Keratinocyte (primary cell): ENCODE measurements at regions not wholly inside any gene's neighbourhood (a gene's known extent, or its start where the extent isn't known, plus 50 kb on each side); places are given as distances from the start of the nearest gene placed in this dataset.

Experiments
- DNase-seq: peaks from one replicate; pipeline ENCODE4 v3.0.0-alpha.2; 2011; ENCODE audit warnings: low read depth, missing footprints, low spot score
- FAIRE-seq: peaks from 2 replicates; lab custom pipeline; 2011; peaks lifted over from hg19 to GRCh38; lab: Jason Lieb, UNC
- H2AFZ ChIP-seq: 2 replicates; pipeline ENCODE4 v1.6.0; 2012; ENCODE audit warnings: low read length, control low read depth, inconsistent platforms; ENCODE audit not compliant: control insufficient read depth
- H3K27ac ChIP-seq: 2 replicates; pipeline ENCODE4 v1.5.1; 2011; ENCODE audit warnings: low read length; ENCODE audit not compliant: control insufficient read depth, insufficient read depth
- H3K27me3 ChIP-seq: 3 replicates; pipeline ENCODE4 v1.6.0; 2011; ENCODE audit warnings: low read length; ENCODE audit not compliant: control insufficient read depth, insufficient read depth; ENCODE audit errors: extremely low read depth
- H3K36me3 ChIP-seq, 2 experiments: 2 replicates in 1 of 2; 3 replicates in 1 of 2; pipeline ENCODE4 v1.5.1; 2011; ENCODE audit warnings: low read length in 2 of 2, mild to moderate bottlenecking in 1 of 2; ENCODE audit not compliant: control insufficient read depth in 2 of 2, insufficient read depth in 2 of 2; ENCODE audit errors: extremely low read depth in 1 of 2
- H3K4me1 ChIP-seq: 3 replicates; pipeline ENCODE4 v1.5.1; 2011; ENCODE audit warnings: low read length; ENCODE audit not compliant: control insufficient read depth, insufficient read depth; ENCODE audit errors: extremely low read depth
- H3K4me2 ChIP-seq: 3 replicates; pipeline ENCODE4 v1.6.0; 2011; ENCODE audit warnings: low read depth, low read length; ENCODE audit not compliant: control insufficient read depth, insufficient read depth; ENCODE audit errors: extremely low read depth
- H3K4me3 ChIP-seq, 3 experiments: fragments of 200-600 bp in 1 of 3; sonication (generic) in 1 of 3; 2 replicates in 2 of 3; 3 replicates in 1 of 3; pipeline ENCODE4 v1.5.1; 2011 to 2016; ENCODE audit warnings: low read length in 3 of 3, mild to moderate bottlenecking in 3 of 3, control low read depth in 2 of 3, inconsistent platforms in 1 of 3, low read depth in 1 of 3, mixed read lengths in 1 of 3, mixed run types in 1 of 3, moderate library complexity in 1 of 3; ENCODE audit not compliant: control insufficient read depth in 2 of 3, insufficient read depth in 2 of 3; ENCODE audit errors: extremely low read depth in 1 of 3
- H3K79me2 ChIP-seq: 2 replicates; pipeline ENCODE4 v1.6.0; 2012; ENCODE audit warnings: low read length; ENCODE audit not compliant: control insufficient read depth, insufficient read depth
- H3K9ac ChIP-seq: 3 replicates; pipeline ENCODE4 v1.6.0; 2011; ENCODE audit warnings: low read length; ENCODE audit not compliant: control insufficient read depth, insufficient read depth; ENCODE audit errors: extremely low read depth
- H3K9me1 ChIP-seq: 3 replicates; pipeline ENCODE4 v1.6.0; 2011; ENCODE audit warnings: low read length; ENCODE audit not compliant: control insufficient read depth, insufficient read depth; ENCODE audit errors: extremely low read depth
- H3K9me3 ChIP-seq: 2 replicates; pipeline ENCODE4 v1.5.1; 2012; ENCODE audit warnings: low read depth, low read length; ENCODE audit not compliant: control insufficient read depth
- H4K20me1 ChIP-seq: 3 replicates; pipeline ENCODE4 v1.6.0; 2011; ENCODE audit warnings: low read length; ENCODE audit not compliant: control insufficient read depth, insufficient read depth; ENCODE audit errors: extremely low read depth
- EZH2 ChIP-seq: IDR thresholded peaks from one replicate; pipeline ENCODE4 v1.6.1; 2012; ENCODE audit warnings: inconsistent platforms, mild to moderate bottlenecking, low read length, moderate library complexity
- dilution Hi-C: fragments of 300-500 bp; cut with MboI; formaldehyde crosslinking; loops from one replicate; pipeline ENCODE4 v1.7.0; 2020; ENCODE audit warnings: low sequenced_read_pairs; ENCODE audit not compliant: extremely low pct_ligation_motif_present
- TF ChIP-seq, protein P1 (sequence below), 3 experiments: IDR thresholded peaks in 1 of 3; conservative IDR thresholded peaks in 1 of 3; optimal IDR thresholded peaks in 1 of 3; 2 replicates in 2 of 3; 3 replicates in 1 of 3; pipeline versions ENCODE3 to v1.5.1; 2011; ENCODE audit warnings: low read length in 3 of 3, mild to moderate bottlenecking in 3 of 3, moderate library complexity in 2 of 3, control low read depth in 1 of 3, inconsistent platforms in 1 of 3; ENCODE audit not compliant: insufficient read depth in 2 of 3; ENCODE audit errors: extremely low read depth in 1 of 3

DNA sequence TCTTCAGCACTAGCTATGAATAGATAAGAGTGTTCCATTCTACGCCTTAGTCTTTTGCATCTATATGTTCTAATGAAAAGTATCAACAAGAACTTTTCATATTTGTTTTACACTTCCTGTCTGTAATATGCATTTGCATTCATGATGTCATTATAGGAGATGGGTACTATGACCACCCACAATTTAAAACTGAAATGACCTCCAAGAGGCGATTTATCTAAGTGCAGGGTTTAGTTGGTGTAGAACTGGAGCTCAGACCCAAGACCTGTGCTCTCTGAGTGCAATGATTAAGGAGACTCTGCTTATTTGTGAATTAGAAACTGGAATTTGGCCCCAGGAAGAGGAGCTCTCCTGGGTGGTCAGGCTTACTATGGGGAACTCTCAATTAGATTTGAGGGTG, 289.1 kb downstream of the ETS1 start:
- no peak overlapping the region for H3K27ac ChIP-seq
- no peak overlapping the region for H3K4me2 ChIP-seq
- DNase-seq (no peak), FAIRE-seq (no peak)
- TF ChIP-seq, protein P1, sequence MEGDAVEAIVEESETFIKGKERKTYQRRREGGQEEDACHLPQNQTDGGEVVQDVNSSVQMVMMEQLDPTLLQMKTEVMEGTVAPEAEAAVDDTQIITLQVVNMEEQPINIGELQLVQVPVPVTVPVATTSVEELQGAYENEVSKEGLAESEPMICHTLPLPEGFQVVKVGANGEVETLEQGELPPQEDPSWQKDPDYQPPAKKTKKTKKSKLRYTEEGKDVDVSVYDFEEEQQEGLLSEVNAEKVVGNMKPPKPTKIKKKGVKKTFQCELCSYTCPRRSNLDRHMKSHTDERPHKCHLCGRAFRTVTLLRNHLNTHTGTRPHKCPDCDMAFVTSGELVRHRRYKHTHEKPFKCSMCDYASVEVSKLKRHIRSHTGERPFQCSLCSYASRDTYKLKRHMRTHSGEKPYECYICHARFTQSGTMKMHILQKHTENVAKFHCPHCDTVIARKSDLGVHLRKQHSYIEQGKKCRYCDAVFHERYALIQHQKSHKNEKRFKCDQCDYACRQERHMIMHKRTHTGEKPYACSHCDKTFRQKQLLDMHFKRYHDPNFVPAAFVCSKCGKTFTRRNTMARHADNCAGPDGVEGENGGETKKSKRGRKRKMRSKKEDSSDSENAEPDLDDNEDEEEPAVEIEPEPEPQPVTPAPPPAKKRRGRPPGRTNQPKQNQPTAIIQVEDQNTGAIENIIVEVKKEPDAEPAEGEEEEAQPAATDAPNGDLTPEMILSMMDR (optimal IDR thresholded peaks at IDR 0.05 in 1 of 3, IDR thresholded peaks at IDR 0.05 in 1 of 3, conservative IDR thresholded peaks at IDR 0.05 in 1 of 3; ENCODE audit: extremely low read depth in 1 of 3, insufficient read depth in 2 of 3, low read length in 3 of 3), result no peak
- no peak for TF ChIP-seq EZH2
- dilution Hi-C loops, result no loop called here
- no peak overlapping the region for H3K9ac ChIP-seq
- no peaks in the 10 kb centered on the region for H4K20me1 ChIP-seq
- no peaks in the 10 kb centered on the region for H3K9me1 ChIP-seq
- H3K9me3 ChIP-seq, result no peaks in the 10 kb centered on the region
- H3K4me3 ChIP-seq, result no peak overlapping the region
- H2AFZ ChIP-seq, result no peak overlapping the region
- H3K36me3 ChIP-seq, result no peaks in the 10 kb centered on the region
- no peaks in the 10 kb centered on the region for H3K27me3 ChIP-seq
- H3K4me1 ChIP-seq, result no peaks in the 10 kb centered on the region
- H3K79me2 ChIP-seq, result no peaks in the 10 kb centered on the region

DNA sequence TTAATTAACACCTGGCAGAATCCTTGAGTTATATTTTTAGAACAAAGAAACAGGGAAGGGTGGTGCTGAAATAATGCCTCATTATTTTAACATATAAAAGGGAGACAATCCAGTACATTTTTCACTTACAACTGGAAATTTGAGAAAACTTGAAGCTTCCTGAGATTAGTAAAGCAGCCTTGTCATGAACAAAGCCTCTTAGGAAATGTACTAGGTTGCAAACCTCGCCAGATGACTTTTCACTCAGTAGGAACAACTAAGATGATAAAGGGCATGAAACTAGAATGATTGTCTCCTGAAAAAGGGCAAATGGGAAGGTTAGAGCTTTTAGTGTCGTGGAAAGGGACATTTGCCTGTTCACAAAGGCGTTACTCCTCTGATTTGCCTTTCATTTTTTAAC, 289.6 kb downstream of the ETS1 start:
- H3K4me1 ChIP-seq, result no peaks in the 10 kb centered on the region
- H3K9me3 ChIP-seq, result no peaks in the 10 kb centered on the region
- no peaks in the 10 kb centered on the region for H3K79me2 ChIP-seq
- H3K4me2 ChIP-seq, result no peak overlapping the region
- no peaks in the 10 kb centered on the region for H3K27me3 ChIP-seq
- H3K9ac ChIP-seq, result no peak overlapping the region
- no peaks in the 10 kb centered on the region for H3K9me1 ChIP-seq
- no peak for FAIRE-seq
- no peak for DNase-seq
- no peak overlapping the region for H3K4me3 ChIP-seq
- no peak overlapping the region for H2AFZ ChIP-seq
- H4K20me1 ChIP-seq, result no peaks in the 10 kb centered on the region
- TF ChIP-seq EZH2, result no peak
- TF ChIP-seq, protein P1 (optimal IDR thresholded peaks at IDR 0.05 in 1 of 3, IDR thresholded peaks at IDR 0.05 in 1 of 3, conservative IDR thresholded peaks at IDR 0.05 in 1 of 3; ENCODE audit: extremely low read depth in 1 of 3, insufficient read depth in 2 of 3, low read length in 3 of 3), result no peak
- dilution Hi-C loops, result no loop called here
- H3K27ac ChIP-seq, result no peak overlapping the region
- no peaks in the 10 kb centered on the region for H3K36me3 ChIP-seq
